ENCODE measurements at regions not wholly inside any gene's neighbourhood (a gene's known extent, or its start where the extent isn't known, plus 50 kb on each side); places are given as distances from the start of the nearest gene placed in this dataset.

DNA sequence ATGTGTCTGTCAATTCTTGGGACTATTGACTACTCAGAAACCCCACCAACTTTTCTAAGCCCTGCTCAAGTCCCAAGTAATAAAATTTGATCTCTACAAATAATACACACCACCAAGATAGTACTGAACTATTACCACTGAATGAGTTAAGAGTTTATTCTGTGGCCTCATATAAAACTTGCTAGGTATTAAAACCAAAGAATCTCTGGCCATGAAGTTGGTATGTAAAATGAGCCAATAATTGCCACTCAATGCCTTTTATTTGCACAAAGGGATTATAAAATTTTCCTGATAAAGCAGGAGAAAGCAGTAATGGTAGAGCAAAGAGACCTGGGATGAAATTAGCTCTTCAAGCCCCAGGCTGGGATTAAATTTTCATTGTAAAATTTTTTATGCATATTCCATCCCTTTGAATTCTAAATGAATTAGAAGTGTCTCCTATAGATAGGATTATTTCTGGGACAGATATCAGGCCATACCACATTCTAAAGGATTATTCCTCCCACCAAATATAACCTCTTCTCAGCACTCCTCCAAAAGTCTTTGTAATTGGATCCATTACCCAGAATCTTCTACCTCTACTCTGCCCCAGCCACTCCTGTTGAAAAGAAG is 450.5 kb upstream of the ACVR2A start:
- no peak for DNase-seq

- DNase-seq: no peak
These were observed 452.6 kb upstream of the ACVR2A start for GRCh38 chr2:147392180-147392579.

DNA sequence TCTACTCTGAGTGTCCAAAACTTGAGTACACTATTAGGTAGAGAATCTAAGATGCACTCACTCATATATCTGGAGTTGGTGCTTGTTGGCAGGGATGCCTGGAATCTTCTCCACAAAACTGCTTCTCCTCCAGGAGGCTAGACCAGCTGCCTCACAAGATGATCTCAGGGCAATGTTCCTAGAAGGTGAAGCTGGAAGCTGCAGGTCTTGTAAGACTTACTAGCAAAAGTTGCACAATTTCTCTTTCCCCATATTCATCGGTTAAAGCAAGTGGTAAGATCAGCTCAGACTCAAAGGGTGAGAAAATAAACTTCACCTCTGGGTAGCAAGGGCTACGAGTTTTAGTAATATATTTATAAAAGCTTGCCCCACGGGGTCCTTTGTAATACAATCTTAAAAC is 454.4 kb upstream of the ACVR2A start:
- DNase-seq: no peak

DNA sequence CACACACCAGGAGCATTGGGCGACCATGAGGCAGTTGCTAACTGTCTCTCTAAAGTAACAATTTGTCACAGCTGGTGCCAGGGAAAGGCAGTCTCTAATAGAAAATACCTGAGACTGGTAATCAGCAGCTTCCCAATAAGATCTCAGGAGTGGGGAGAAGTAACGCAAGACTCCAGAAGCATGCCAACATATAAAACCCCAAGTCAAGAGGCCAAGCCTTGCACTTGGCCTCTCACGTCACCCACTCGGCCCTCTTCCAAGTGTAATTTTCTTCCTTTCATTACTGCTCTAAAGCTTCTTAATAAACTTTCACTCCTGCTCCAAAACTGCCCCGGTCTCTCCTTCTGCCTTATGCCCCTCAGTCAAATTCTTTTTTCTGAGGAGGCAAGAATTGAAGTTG is 455.6 kb upstream of the ACVR2A start:
- no peak for DNase-seq

DNA sequence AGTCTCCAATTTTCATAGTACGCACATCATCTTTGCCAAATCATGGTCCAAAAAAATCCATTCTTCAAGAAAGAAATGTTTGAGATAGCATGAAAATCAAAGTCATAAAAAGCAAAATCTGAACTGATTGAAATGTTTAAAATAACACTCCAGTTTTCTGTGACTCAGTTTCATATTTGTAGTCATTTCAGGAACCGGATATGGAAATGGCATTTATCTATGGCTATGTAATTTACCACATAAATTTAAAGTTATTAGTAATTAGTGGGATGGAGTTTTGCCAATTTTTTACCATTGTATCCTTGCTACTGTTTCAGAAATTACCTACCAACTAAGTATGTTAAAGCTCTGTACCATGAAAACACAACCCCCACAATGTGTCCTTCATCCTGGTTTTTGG is 456.6 kb upstream of the ACVR2A start:
- no peak for DNase-seq

GRCh38 chr2:147386284-147386683 is 458.5 kb upstream of the ACVR2A start:
- no peak for DNase-seq

DNA sequence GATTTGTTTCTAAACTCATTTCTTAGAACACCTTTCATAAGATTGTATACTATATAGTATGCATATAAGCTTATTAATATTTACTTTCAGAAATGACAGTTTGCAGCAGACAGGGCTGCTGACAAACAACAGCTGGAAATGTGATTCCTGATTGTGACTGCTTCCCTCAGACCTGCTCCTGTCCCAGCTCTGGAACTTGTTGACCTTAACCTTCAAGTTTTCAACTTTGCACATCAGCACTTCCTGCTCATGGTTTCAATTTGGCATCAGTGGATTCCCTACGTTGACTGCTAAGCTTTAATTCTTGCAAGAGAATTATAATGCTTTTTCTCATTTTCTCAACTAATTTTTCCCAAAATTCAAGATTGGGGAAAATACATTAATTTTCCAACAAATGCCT is 459.2 kb upstream of the ACVR2A start:
- no peak for DNase-seq

GRCh38 chr2:147384659-147385058 is 460.2 kb upstream of the ACVR2A start:
- DNase-seq: no peak

DNA sequence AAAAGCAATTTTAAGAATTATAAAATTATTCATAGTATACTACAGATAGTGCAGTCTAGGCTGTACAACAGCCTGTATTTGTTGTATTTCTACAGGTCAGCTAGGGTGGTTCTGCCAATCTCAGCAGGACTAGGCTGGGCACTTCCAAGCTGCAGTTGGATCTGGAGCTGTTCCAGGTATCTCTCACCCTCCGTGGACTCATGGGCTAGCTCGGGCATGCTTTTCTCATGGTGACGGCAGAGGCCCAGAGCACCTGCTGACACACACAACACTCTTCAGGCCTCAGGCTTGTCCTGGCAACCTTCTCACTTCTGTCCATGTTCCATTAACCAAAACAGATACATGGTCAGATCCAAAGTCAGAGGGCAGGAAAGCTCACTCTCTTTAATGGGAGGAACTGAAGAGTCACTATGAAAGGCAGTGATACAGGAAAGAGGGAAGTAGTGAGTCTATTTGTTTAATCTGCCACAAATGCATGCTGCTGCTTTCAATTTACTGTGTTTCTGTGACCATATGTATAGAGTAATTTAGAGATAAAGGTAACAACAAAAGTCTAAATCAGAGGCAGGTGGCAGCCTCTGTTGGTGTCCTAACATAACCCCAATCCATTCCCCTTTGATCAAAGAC is 462.4 kb upstream of the ACVR2A start:
- peak; percentile 6 to 11 for DNase-seq

DNA sequence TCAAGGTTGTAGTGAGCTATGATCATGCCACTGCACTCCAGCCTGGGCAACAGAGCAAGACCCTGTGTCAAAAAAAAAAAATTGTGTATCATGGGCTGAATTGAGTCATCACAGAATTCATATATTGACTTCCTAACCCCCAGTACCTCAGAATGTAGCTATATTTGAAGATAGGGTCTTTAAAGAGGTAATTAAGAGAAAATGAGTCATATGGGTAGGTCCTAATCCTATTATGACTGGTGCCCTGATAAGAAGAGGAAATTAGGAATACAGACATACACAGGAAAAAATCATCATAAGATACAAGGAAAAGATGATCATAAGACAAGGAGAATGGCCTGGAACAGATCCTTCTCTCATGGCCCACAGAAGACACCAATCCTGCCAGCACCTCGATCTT is 466.4 kb upstream of the ACVR2A start:
- no peak for DNase-seq

- no peak for DNase-seq
These were observed 469.8 kb upstream of the ACVR2A start for GRCh38 chr2:147375073-147375472.

DNA sequence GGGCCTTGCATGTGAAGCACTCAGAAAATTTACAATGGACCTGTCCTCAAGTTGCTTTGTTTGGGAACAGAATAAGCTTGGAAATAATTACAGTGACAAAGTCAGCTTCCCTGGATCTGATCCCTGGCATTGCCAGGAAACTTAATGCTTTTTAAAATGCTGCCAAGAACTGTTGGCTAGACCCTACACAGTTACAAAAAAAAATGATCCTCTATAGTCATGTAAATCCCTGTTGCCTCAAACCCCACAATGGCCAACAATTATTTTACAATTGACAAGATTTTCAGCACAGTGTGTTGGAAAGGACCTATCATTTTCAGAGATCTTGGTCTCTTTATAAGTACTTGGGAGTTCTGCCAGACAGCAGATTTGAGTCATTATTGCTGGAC is 470.4 kb upstream of the ACVR2A start:
- no peak for DNase-seq

GRCh38 chr2:147373800-147374422 is 470.9 kb upstream of the ACVR2A start:
- DNase-seq: no peak

DNA sequence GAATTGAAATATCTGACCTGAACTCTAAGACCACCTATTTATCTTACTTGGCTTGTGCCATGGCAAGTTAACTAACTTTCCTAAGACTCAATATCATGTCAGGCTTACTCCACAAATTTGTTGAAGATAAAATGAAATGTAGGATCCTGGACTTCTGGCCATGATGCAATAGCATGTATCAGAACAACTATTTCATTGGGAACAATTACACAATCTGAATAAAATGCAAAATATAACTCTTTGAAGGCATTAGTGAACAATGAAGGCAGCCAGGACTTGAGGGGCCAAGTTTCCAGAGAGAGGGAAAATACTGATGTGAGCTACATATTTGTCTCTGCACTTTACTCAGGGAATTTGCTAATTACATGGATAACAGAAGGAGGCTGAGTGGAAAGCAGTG is 476.5 kb upstream of the ACVR2A start:
- DNase-seq: no peak

DNA sequence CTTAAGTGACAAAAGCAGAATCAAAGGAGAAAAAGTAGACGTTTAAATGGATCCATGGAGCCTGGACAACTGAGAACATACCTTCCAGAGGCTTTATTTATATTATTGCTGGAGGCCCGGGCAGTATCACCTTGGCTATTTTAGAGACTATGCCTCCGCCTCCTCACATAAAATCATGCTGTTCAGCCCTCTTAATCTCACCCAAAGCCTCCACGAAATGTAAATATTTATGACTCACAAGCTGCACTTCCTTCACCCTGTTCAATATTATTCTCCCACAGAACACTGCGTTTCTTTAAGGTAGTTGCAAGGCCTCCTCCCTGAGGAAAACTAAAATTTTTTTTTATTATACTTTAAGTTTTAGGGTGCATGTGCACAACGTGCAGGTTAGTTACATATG is 478.6 kb upstream of the ACVR2A start:
- no peak for DNase-seq

- no peak for DNase-seq
These were observed 479.2 kb upstream of the ACVR2A start for GRCh38 chr2:147365622-147366021.

- DNase-seq: peak in 1 of 2 experiments; percentile 29
These were observed 480.2 kb upstream of the ACVR2A start for GRCh38 chr2:147364597-147364996.

DNA sequence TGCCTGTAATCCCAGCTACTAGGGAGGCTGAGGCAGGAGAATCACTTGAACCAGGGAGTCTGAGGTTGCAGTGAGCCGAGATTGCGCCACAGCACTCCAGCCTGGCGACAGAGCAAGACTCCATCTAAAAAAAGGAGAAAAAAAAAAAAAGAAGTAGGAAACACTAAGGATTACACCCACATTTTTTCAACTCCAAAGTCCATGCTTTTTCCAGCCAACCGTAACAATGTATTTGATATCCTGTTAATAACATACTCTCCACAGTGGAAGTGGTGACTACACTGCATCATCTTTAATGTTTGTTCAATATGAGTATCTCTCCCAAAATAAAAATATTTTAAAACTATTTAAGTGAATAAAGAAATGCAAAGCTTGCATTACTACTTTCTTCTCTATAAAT is 481.6 kb upstream of the ACVR2A start:
- DNase-seq: no peak

GRCh38 chr2:147358375-147358774 is 486.5 kb upstream of the ACVR2A start:
- DNase-seq: no peak

DNA sequence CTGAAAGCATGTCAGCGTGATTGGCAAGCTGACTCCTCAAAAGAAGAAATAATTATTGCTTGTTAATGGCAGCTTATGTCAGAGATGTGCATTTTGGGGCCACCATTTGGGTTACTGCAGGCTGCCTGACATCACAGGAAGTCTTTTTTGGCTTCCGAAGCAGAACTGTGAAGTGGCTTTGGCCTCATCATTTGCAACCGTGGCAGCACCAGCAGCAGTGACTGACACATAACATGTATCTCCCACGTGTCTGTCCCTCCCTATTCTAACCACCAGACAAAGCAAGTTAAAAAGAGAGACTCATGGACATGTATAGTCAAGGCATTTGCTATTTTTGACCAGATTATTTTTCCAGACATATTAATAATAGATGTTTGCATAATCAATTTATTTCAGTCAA is 488.7 kb upstream of the ACVR2A start:
- no peak for DNase-seq

DNA sequence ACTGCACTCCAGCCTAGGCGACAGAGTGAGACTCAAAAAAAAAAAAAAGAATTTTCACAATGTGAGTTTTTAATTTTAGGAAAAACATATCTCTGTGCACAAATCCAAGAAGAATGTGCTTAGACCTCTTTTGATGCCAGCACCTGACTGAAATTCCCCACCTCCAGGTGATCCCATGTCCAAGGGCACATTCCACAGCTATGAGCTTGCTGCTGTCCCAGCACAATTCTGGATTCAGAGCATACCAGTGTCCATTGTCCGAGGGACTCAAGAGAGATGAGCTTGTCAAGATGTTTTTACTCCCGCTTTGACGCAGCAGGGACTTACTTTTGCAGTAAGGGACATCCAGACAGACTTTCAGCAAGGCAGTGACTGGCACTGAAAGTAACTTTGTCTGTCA is 489.1 kb upstream of the ACVR2A start:
- no peak for DNase-seq

- no peak for DNase-seq
These were observed 491.8 kb upstream of the ACVR2A start for GRCh38 chr2:147353072-147353381.

GRCh38 chr2:147352264-147353071 is 492.4 kb upstream of the ACVR2A start:
- DNase-seq: peak; percentile 35 to 42

- DNase-seq: no peak
These were observed 493.0 kb upstream of the ACVR2A start for GRCh38 chr2:147351784-147352183.
